ENCODE measurements at regions not wholly inside any gene's neighbourhood (a gene's known extent, or its start where the extent isn't known, plus 50 kb on each side); places are given as distances from the start of the nearest gene placed in this dataset.

DNA sequence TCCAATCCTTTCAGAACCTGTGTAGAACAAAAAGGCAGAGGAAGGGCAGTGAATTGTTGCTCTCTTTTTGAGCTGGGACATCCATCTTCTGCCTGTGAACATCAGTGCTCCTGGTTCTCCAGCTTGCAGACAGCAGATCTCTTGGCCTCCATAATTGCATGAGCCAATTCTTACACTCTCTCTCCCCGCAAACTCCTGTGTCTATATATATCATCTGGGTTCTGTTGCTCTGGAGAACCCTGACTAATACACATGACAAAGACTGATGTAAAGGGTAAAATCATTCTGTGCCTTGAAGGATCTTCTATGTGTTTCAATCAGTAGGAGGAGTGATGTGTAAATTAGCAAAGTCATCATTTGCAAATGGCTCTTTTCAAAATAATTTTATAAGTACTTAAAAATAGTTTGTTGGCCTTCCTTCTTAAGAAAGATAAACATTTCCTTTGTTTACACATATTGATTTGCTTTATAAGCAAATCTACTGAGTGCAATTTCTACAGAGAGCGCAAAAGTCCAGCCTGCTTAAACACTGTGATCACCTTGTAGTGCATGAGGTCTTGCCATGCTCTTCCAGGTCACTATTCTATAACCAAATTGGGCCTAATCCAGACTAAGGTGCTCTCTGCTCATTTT lies 154.9 kb upstream of the ANKRD28 start:
- DNase-seq: no peak

- DNase-seq: no peak
Measured at GRCh38 chr3:15953841-15954240, 156.1 kb upstream of the ANKRD28 start.

- no peak for DNase-seq
Measured at GRCh38 chr3:15955968-15956367, 158.2 kb upstream of the ANKRD28 start.

GRCh38 chr3:15958692-15959433 lies 161.1 kb upstream of the ANKRD28 start:
- DNase-seq: no peak

DNA sequence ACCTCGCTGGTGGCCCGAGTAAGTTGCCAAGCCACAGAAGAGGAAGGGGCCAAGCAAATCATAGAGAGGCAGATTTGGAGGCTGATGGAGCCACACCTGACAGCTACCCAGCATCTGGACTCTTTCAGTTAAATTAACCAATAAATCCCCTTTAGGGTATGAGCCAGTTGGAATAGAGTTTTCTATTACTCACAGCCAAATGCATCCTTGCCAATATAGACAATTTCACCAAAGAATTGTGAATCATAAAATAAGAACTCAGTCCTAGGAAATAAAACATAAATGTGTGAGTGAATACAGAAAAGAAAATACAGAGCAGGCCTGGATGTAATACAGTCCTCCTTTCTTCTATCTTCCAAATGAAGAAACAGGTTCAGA lies 161.6 kb upstream of the ANKRD28 start:
- no peak for DNase-seq

DNA sequence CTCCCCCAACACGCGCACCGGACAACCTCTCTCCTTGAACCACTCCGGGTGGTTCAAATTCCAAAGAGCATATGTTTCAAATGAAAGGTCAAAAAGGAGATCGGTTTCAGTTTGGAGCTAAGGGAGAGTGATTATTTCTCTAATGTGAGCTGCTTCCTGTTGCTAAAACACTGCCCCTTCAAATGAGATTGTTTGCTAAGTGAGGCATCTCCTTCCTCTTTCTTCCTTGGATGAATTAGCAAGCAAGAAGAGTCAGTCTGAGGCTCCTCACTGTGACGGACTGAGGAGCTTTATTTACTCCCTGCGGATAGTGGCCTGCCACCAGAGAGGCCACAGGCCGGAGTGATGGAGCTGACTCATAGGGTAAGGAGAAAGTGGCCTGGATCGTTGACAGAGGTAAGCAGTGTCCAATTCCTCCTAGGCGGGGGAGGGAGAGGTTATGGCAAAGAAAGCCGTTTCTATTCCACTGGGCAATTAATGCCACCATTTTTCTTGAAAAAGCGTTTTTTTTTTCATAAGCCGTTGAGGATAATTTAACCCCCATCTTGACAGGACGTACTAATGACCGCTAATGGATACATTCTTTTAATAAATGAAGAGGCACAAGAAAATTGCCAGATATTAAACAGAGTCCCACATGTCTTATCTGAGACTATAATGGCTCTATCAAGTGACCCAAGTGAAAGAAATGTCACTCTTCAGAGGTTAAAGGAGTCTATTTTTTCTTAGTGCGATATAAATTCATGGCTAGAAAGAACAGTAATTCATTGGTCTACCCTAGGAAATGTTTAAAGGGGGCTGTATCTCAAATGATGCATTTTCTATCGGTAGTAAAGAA lies 167.0 kb upstream of the ANKRD28 start:
- no peak for DNase-seq

- no peak for DNase-seq
Measured at GRCh38 chr3:15967577-15967976, 169.8 kb upstream of the ANKRD28 start.

DNA sequence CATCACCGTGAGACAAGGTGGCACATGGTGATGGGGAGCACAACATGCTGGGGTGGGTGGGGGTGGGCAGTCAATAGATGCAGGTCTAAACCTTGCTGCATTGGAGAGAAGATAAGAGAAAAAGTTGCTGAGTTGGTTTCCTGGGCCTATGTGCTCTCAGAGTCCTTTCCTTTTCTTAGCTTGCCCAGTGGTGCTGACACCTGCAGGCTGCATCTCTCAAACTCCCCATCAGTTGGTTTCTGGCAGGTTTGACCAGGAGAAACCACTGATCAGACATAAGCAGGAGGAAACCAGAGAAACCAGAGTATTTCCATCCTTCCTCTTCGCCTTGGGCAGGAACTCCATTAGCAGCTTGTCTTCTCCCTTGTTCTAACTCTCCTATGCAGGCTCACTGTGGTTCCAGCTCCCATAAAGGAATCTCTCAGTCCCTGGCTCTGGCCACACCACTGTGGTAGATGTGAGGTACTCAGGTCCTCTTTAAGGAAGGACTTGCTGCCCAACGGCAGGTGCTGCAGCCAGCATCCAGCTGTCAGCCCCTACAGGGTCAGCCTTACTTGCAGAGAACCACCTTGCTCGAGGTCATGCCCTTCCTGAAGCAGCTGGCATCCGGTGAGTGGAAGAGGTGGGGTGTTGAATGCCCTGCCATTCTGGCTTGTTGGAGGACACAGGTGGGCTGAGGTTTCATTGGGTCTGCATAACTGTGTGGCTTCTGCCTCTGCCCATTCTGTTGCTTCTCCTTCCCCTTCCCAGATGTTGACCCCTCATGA lies 172.3 kb upstream of the ANKRD28 start:
- no peak for DNase-seq

DNA sequence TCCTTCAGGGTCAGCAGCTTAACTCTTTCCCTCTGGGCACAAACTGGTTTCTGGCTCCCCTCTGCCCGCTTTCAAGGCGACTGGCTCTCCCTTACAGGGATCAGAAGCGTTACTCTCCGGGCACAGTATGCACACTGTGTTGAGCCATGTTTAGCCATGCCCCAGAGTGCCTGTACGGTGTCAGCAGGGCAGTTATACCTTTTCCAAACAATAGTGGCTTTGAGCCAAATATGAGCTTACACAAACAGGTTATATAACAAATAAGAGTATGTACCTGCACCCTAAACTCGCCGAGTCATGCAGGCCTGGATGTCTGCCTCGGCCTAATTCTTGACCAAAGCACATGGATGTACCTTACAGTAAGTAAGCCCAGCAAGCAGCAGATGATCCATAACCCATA lies 175.6 kb upstream of the ANKRD28 start:
- no peak for DNase-seq

DNA sequence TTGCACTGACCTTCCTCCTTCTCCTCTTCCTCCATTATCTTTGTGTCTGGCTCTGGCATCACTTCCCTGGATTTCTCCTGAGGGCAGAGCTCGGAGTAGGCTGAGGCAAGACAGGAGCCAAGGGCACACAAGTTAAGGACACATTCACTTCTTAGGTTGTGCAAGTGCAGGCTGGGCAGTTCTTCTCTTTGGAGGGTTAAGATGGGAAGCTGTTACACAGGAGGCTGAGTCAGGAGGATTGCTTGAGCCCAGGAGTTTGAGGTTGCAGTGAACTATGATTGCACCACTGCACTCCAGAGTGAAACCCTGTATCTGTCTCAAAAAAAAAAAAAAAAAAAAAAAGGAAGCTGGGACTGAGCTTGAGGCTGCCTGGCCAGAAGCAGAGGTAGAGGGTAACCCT lies 176.2 kb upstream of the ANKRD28 start:
- DNase-seq: no peak

DNA sequence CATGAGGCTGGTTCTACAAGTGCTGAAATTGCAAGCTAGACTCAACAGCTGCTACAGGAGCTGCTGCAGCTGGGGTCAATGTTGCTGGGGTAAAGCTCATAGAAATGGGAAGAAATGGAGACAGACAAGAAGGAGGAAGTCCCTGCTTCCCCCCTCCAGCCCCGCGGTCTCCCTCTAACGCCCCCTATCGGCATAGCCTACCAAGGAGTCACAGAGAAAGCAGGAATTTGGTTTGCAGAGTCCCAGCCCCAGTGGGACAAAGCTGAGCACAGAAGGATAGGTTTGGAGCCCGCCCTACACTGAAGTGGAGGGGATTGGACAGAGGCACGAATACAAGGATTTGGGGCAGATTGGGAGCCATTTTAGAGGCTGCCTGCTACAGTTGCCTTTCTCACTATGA lies 176.9 kb upstream of the ANKRD28 start:
- DNase-seq: no peak

DNA sequence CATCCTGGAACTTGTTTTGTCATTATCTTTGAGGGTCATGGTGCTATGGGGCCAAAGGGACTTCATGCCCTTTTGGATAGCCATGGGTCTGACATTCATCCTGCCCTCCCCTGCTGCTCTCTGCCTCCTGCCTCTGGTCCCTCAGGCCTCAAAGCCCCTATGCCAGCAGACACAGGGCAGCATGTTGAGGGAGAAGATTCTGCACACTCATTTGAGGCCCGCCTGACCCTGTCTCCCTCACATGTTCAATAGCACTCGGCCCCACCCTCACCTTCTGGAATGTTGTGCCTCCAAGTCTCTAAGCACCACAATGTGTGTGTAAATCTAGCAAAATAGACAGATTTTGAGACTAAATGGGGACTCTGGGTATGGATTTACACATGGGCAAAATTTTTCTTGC lies 178.7 kb upstream of the ANKRD28 start:
- no peak for DNase-seq

GRCh38 chr3:15977090-15977489 lies 179.3 kb upstream of the ANKRD28 start:
- no peak for DNase-seq

DNA sequence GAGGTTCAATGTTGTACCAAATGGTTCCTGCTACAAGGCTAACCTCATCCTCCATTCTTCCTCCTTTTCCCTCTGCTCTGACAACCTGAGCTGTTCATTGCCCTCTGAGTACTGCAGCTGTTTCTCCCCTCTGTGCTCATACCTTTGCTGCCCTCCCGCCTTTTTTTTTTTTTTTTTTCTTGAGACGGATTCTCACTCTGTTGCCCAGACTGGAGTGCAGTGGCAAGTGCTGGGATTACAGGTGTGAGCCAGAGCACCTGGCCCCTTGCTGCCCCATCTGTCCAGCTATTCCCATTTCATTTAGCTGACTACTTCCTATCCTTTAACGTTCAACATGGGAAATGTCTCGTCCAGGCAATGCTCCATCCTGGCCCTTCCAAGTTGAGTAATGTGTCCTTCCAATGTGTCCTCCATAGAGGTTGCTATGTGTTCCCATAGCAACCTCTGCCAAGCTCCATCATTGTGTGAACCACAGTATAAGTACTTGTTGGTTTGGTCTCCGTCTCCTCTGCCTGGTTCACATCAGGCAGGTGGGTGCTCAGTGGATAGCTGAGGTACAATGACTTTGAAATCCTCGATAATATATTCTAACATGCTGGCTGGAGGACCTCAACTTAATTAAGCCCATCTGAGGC lies 179.9 kb upstream of the ANKRD28 start:
- no peak for DNase-seq

DNA sequence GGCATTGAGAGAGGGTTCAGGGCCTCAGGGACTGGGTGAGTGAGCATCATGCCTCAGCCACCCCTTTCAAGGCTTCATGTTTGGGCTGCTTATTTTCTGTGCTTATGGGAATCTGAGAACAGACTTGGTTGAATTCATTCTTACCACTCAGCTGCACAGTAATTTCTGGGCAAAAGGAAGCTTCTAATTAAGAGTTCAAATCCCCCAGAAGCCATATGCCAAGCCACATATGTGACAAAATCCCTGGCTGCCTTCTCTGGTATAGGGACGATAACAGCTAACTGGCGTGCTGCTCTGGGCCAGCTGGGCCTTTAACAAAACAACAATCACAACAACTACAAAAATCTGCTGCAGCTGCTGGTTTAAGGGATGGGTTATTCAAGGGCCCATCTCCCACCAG lies 181.0 kb upstream of the ANKRD28 start:
- no peak for DNase-seq

GRCh38 chr3:15979495-15979894 lies 181.7 kb upstream of the ANKRD28 start:
- DNase-seq: no peak

DNA sequence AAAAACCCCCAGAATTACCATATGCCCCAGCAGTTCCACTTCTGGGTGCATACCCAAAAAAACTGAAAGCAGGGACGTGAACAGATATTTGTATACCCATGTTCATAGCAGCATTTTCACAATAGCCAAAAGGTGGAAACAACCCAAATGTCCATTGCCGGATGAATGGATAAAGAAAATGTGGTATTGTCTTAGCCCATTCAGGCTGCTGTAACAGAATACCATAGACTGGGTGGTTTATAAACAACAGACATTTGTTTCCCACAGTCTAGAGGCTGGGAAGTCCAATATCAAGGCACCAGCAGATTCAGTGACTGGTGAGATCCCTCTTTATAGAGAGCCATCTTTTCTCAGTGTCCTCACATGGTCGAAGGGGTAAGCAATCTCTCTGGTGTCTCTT lies 182.1 kb upstream of the ANKRD28 start:
- no peak for DNase-seq

GRCh38 chr3:15982243-15982642 lies 184.5 kb upstream of the ANKRD28 start:
- DNase-seq: no peak

DNA sequence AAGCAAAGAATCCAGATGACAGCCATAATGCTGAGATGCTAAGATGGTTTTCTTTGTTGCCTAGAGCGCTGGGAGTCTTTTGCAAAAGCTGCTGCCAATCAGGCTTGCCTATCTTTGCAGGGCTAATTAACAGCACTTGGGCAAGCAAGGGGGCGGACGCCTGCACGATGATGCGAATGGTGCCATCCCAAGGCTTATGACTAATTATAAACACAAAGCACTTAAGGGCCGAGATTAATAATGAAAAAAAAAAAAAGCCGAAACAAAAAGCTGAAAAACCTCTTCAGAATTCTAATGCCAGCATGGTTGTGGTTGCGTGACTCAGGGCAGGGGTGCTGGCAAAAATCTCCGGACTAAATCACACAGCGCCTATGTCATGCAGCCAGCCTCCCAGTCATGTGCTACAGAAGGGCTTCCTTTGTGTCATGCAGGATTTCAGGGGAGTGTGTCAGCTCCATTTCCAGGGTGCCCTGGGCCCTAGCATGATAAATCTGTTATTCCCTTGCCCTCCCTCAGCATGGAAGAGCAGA lies 185.0 kb upstream of the ANKRD28 start:
- DNase-seq: no peak

GRCh38 chr3:15983232-15983631 lies 185.5 kb upstream of the ANKRD28 start:
- DNase-seq: no peak

GRCh38 chr3:15983693-15984092 lies 185.9 kb upstream of the ANKRD28 start:
- DNase-seq: no peak

DNA sequence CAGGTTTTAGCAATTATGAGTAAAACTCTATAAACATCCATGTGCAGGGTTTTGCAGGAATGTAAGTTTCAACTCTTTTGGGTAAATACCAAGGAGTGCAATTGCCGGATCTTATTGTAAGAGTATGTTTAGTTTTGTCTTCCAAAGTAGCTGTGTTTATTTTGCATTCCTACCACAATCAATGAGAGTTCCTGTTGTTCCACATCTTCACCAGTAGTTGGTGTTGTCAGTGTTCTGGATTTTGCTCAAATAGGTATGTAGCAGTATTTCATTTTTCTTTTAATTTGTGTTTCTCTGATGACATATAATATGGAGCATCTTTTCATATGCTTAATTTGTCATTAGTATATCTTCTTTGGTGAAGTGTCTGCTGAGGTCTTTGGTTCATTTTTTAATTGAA lies 185.1 kb upstream of the GALNT15 start:
- DNase-seq: no peak

All from activated CD8-positive, alpha-beta memory T cell treated with anti-CD3 and anti-CD28 coated beads, Interleukin-2, amount 50 U/mL, for 48 hours (primary cell).